NCI-H446 treated with DMSO at 0.1 percent for 48 hours (cell line): ENCODE measurements at regions not wholly inside any gene's neighbourhood (a gene's known extent, or its start where the extent isn't known, plus 50 kb on each side); places are given as distances from the start of the nearest gene placed in this dataset.
"Not testable (repeated sequence)": the region's sequence is repeated elsewhere in the genome, so short reads cannot be mapped to it uniquely, and the experiment has no call there.

Source experiments
- DNase-seq: peaks from one replicate; lab custom pipeline; 2025; lab: John Stamatoyannopoulos, UW

- DNase-seq, result no peak
Measured at GRCh38 chr3:147333098-147333497, 73.2 kb downstream of the ZIC4 start.

- no peak for DNase-seq
Measured at GRCh38 chr3:147328711-147329110, 77.6 kb downstream of the ZIC4 start.

GRCh38 chr3:147324356-147324755 lies 82.0 kb downstream of the ZIC4 start:
- no peak for DNase-seq

- DNase-seq, result no peak
Measured at GRCh38 chr3:147318900-147319299, 87.4 kb downstream of the ZIC4 start.

GRCh38 chr3:147317080-147317479 lies 89.3 kb downstream of the ZIC4 start:
- DNase-seq, result not testable (repeated sequence)

- DNase-seq, result no peak
Measured at GRCh38 chr3:147313513-147313912, 92.8 kb downstream of the ZIC4 start.

- no peak for DNase-seq
Measured at GRCh38 chr3:147312786-147313280, 93.5 kb downstream of the ZIC4 start.

- no peak for DNase-seq
Measured at GRCh38 chr3:147311716-147312115, 94.6 kb downstream of the ZIC4 start.

GRCh38 chr3:147305533-147306250 lies 100.7 kb downstream of the ZIC4 start:
- DNase-seq, result no peak

- DNase-seq, result no peak
Measured at GRCh38 chr3:147304756-147305155, 101.6 kb downstream of the ZIC4 start.

- no peak for DNase-seq
Measured at GRCh38 chr3:147301781-147302180, 104.6 kb downstream of the ZIC4 start.

- DNase-seq, result no peak
Measured at GRCh38 chr3:147299656-147300055, 106.7 kb downstream of the ZIC4 start.

- DNase-seq, result no peak
Measured at GRCh38 chr3:147298511-147298982, 107.8 kb downstream of the ZIC4 start.

- DNase-seq, result no peak
Measured at GRCh38 chr3:147297761-147298350, 108.5 kb downstream of the ZIC4 start.

- not testable (repeated sequence) for DNase-seq
Measured at GRCh38 chr3:147287370-147287769, 119.0 kb downstream of the ZIC4 start.

- DNase-seq, result no peak
Measured at GRCh38 chr3:147269907-147270306, 136.4 kb downstream of the ZIC4 start.

GRCh38 chr3:147267434-147267833 lies 138.9 kb downstream of the ZIC4 start:
- no peak for DNase-seq

- no peak for DNase-seq
Measured at GRCh38 chr3:147257944-147258343, 148.4 kb downstream of the ZIC4 start.

- no peak for DNase-seq
Measured at GRCh38 chr3:147256739-147257138, 149.6 kb downstream of the ZIC4 start.

- DNase-seq, result no peak
Measured at GRCh38 chr3:147246906-147247305, 159.4 kb downstream of the ZIC4 start.

GRCh38 chr3:147245638-147246037 lies 160.7 kb downstream of the ZIC4 start:
- not testable (repeated sequence) for DNase-seq

GRCh38 chr3:147245022-147245421 lies 161.3 kb downstream of the ZIC4 start:
- not testable (repeated sequence) for DNase-seq

- no peak for DNase-seq
Measured at GRCh38 chr3:147244397-147244796, 161.9 kb downstream of the ZIC4 start.

- no peak for DNase-seq
Measured at GRCh38 chr3:147240581-147240980, 165.8 kb downstream of the ZIC4 start.
